Lung microvascular endothelial cell (primary cell): ENCODE measurements at regions not wholly inside any gene's neighbourhood (a gene's known extent, or its start where the extent isn't known, plus 50 kb on each side); places are given as distances from the start of the nearest gene placed in this dataset.
"Not testable (repeated sequence)": the region's sequence is repeated elsewhere in the genome, so short reads cannot be mapped to it uniquely, and the experiment has no call there.

Experiments used
- DNase-seq, 2 donors: peaks; one replicate each; pipeline versions ENCODE4 v3.0.0 to v3.0.0-alpha.2; 2010; ENCODE audit warnings: low read depth in 2 of 2

- peak; percentile 18 to 58 for DNase-seq
These were observed 1025.4 kb upstream of the ACO1 start for GRCh38 chr9:31359071-31359470.

DNA sequence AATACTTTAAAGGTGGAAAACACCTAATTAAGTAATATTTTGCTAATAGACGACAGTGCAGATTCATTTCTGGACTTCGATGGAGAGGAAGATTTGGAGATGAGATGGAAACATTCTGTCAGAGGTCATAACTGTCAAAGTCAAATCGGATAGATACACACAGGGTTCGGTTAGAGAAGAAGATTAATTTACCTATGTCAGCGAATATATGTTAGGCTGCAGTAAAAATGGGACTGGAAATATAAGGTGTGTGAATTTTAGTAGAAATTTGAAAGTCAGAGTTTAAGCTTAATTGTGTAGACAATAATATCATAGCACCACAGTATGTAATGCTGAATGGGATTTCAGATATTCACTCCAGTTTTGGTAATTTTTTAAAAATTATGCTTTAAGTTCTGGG is 1020.3 kb upstream of the ACO1 start:
- no peak for DNase-seq

GRCh38 chr9:31372799-31373587 is 1011.5 kb upstream of the ACO1 start:
- DNase-seq = no peak

GRCh38 chr9:31377358-31377757 is 1007.1 kb upstream of the ACO1 start:
- DNase-seq = no peak

GRCh38 chr9:31388660-31389059 is 995.8 kb upstream of the ACO1 start:
- no peak for DNase-seq

GRCh38 chr9:31389075-31389474 is 995.4 kb upstream of the ACO1 start:
- no peak for DNase-seq

- peak; percentile 9 to 57 for DNase-seq
These were observed 993.9 kb upstream of the ACO1 start for GRCh38 chr9:31390403-31391025.

DNA sequence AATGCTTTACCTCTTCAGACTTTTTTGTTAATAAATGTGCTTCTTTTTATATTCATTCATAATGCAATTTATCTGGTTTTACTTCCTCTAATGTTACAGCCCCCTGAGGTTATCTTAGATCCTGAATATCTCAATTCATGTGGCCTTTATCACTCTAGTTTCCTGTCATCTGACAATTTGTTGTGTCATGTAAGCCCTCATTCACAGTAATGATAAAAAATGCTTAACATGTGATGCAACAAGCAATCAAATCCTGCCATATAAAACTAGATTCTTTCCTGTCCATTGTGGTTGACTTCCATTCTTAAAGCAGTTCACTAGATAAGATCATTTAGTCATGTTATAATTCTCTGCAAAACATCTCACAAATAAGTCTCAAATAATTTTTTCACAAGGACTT is 991.2 kb upstream of the ACO1 start:
- DNase-seq = peak; percentile 28 to 70

DNA sequence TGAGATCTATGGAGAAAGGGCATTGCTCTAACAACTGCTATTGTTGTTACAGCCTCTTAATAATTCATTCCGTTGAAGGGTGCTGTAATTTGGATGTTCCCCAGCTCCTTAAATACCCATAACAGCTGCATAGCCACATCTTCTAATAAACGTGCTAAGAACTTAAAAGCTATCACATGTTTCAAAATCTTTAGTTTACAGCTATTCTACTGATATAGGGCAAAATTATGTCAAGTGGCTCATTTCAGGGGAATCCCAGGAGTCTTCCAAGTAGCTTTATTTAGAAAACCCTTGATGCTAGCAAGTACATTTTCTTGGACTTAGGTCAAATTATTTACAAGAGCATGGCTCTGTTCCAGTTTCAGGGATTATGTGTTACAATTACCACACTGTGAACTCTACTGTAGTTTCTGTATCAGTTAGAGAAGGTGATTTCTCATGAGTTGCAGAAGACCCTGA is 990.4 kb upstream of the ACO1 start:
- DNase-seq = peak; percentile 21 to 73

GRCh38 chr9:31412081-31412480 is 972.4 kb upstream of the ACO1 start:
- DNase-seq = no peak

GRCh38 chr9:31415164-31415563 is 969.3 kb upstream of the ACO1 start:
- DNase-seq = no peak

DNA sequence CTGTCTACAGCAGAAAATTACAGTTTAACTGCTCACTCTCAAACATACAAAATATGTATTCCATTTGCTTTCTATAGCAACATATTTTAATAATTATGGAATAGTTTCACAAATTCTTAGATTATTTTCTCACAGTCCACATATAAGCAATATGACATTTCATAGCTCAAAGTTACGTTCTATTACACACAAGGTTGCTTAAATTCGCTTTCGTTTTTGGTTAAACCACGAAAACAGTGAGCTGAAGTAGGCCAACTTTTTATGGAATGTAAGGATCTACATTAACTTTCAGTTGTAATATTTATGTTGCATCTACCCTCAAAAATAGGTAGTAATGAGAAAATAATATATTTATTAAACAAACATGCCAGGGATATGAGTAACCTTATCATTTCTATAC is 966.0 kb upstream of the ACO1 start:
- DNase-seq = no peak

DNA sequence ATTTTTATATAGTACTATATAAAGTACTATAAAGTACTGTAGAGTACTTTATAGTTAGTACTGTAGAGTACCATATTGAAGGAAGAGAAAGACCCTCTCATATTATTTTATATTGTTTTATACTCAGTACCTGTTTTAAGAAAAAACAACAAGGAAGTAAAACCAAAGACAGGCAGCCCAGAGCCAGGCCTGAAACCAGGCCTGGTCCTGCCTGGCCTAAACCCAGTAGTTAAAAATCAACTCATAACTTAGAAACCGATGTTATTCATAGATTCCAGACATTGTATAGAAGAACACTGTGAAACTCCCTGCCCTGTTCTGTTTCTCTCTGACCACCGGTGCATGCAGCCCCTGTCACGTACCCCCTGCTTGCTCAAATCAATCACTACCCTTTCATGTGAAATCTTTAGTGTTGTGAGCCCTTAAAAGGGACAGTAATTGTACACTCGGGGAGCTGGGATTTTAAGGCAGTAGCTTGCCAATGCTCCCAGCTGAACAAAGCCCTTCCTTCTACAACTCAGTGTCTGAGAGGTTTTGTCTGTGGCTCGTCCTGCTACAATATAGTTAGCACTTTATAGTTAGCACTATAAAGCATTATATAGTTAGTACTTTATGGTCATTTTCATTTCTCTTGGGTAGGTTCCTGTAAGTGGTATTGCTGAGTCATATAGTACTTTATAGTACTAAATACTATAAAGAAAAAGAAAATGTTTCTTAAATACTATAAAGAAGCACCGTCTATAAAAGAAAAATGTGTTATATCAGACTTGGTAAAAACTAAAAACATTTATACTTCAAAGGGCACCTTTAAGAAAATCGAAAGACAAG is 940.6 kb upstream of the ACO1 start:
- DNase-seq = not testable (repeated sequence)

DNA sequence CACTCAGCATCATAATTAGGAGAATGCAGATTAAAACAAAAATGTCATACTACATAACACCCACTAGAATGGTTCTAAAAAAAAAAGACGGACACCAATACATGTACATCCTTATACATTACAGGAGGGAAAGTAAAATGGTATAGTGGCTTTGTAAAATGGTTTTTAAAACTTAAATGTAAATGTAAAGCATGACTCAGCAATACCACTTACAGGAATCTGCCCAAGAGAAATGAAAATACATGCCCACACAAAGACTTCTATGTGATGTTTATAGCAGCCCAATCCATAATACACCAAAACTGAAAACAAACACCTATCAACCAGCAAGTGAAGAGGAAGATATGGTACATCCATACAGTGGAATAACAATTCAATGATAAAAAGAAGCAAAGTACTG is 939.1 kb upstream of the ACO1 start:
- DNase-seq = no peak

DNA sequence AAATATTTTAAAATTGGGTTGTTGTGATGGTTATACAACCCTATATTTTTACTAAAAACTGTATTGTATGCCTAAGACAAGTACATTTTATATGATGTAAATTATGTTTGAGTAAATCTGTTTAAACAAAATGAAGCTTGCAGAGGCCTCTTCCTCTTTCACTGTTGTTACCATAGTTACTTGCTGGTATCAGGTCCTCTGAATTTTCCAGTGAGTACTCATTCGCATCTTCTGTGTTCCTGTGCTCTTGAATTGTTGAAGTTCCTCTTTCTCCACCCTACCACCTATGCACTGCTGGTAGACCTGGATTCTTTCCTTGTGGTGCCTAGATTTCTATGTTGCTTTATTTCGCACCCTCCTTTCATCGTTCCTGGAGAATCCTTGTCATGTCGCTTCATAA is 938.5 kb upstream of the ACO1 start:
- no peak for DNase-seq

DNA sequence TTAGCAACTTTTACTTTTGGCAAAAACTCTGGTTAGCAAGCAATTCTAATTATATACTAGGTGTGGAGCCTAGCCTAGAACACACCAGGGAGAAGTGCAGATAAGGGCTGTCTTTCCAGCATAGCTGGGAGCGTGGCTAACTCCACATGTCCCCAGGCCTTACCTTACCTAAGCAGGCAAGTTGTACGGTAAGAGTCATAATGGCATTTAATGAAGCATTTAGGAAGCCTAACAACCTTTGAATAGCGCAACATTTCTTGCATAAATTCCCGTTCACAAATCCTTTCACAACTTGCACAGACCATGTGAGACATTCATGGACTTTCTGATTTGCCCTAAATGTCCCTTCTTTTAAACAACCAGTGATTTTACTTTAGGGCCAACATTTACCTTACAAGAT is 917.4 kb upstream of the ACO1 start:
- DNase-seq = no peak

GRCh38 chr9:31470051-31470450 is 914.4 kb upstream of the ACO1 start:
- no peak for DNase-seq

DNA sequence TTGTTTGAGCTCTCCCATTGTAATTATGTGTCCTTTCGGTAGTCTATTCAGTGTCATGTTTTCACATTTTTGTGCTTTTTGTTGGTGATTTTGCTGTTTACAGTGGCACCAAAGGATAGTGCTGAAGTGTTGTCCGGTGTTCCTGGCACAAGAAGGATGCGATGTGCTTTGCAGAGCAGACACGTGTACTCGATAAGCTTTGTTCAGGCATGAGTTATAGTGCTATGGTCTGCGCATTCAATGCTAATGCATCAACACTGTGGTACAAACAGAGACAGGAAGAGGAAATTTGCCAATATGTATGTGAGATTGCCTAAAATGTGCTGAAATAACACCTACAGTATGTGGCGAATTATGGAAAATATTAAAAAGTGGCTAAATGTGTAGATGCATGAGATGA is 913.4 kb upstream of the ACO1 start:
- DNase-seq = peak in 1 of 2 donors; percentile 76

DNA sequence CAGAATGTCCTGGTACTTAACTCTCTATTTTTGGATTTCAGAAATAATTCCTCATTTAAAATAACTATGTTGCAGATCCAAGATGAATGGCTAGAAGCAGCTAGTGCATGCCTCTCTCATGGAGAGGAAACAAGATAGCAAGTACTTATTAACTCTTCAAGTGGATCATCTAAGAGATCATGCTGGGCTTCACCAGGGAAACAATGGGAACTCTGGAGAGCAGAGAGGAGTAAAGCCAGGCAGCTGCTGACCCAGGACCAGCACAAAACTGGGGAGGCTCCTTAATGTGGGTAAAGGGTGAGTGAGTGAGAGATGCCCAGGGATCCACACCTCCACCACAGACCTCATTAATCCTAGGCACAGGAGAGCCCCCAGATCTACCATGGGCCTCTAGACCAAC is 897.8 kb upstream of the ACO1 start:
- no peak for DNase-seq

DNA sequence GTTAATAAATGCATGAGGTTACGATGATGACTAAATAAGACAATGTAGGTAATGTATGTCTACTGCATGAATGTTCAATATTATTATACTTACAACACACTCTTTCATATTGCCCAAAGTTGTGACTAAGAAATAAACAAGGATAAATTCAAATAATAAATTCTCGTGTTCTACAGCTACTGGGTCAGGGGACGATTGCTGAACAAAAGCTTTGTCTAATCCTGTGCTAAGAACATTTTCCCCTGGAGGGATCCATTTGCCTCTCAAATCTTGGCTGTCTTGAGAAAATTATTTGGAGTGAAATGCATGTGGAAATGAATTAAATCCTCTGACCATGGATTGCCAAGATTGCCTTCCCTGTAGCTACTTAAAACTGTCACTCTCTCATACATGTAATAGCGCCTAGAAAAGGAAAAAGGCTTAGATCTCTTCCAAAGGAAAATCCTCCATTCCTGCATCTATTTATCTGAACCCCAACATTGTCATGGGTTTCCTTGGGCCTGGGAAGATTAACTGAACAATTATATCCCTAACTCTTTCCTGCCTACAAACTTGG is 893.8 kb upstream of the ACO1 start:
- no peak for DNase-seq

DNA sequence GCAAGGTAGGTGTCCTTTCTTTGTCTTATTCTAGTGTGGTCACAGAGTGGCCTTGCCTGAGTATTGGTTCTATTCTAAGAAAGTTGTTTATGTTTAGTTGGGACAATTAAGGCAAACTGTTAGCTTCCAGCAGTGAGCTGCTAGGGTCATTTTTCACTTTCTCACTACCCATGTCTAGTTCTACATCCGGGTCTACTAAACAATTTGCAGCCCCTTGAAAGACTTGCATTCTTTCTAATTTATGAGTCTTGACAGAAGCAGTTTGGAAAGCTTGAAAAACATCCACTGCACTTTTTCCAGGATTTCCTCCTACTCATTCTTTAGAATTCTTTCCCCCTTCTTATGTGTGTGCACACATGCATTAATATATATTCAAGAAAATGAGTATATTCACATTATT is 892.2 kb upstream of the ACO1 start:
- DNase-seq = no peak

GRCh38 chr9:31500422-31500821 is 884.0 kb upstream of the ACO1 start:
- no peak for DNase-seq
